HG03159 (cell line): ENCODE measurements at regions not wholly inside any gene's neighbourhood (a gene's known extent, or its start where the extent isn't known, plus 50 kb on each side); places are given as distances from the start of the nearest gene placed in this dataset.

Experiments
- ATAC-seq: cut with Tn5 transposase; IDR thresholded peaks from one replicate; pipeline ENCODE4 v1.9.1; 2021; ENCODE audit warnings: mild to moderate bottlenecking, moderate library complexity; ENCODE audit not compliant: unreplicated experiment

DNA sequence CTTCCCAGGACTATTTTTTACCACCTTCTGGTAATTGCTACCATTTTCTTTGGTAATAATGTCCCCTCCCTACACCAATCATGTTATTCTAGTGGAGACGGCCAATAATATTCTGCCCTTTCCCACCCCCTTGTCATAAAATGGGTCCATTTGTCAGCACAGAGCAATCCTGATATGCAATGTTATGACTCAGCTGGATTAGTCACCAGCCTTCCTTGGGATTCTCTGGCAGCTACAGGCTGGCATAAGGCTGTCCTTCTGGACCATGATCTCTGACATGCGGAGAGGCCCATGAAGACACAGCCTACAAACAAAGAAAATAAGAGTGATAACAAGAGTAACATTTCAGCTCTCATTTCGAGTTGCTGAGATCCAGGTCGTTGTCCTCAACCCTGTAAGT, 222.0 kb upstream of the CPNE8 start:
- ATAC-seq, result no peak

DNA sequence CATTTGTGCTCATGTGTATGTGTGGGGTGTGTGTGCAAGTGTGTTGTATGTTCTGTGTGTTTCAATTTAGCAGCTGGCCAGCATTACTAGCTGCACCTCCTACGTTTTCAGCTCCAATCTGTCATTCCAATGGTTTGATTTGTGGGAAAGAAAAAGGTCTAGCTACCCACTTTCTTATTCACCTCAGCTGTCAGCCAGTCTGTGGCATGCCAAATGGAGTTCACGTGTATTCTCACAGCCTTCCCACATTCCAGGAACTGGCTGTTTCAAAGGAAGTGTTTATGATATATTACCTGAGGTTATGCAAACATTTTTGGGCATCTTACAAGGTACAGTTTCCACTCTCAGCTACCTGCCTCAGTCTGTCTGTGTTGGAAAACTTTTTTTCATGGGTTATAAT, 220.2 kb upstream of the CPNE8 start:
- ATAC-seq, result no peak

DNA sequence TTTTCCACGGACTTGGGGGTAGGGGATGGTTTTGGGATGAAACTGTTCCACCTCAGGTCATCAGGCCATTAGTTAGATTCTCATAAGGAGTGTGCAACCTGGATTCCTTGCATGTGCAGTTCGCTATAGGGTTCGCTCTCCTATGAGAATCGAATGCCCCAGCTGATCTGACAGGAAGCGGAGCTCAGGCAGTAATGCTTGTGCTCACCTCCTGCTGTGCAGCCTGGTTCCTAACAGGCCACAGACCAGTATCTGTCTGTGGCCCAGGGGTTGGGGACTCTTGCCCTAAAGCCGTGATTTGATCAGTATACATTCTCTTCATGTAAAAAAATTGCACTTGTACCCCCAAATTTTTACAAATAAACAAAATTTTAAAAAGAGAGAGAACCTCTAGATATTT, 219.4 kb upstream of the CPNE8 start:
- ATAC-seq, result no peak

DNA sequence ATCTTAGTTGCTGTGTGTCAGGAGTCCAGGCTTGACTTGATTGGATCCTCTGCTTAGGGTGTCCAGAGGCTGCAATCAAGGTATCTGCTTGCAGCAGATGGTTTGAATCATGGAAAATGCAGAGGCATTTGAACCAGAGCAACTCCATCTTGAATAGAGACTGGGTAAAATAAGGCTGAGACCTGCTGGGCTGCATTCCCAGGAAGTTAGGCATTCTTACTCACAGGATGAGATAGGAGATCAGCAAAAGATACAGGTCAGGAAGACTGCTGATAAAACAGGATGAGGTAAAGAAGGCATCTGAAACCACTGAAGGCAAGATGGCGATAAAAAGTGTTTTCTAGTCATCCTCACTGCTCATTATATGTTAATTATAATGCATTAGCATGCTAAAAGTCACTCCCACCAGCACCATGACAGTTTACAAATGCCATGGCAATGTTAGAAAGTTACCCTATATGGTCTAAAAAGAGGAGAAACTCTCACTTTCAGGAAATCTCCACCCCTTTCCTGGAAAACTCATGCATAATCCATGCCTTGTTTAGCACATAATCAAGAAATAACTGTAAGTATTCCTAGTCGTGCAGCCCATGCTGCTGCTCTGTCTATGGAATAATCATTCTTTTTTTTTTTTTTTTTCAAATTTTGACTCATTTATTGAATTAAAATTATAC, 218.3 kb upstream of the CPNE8 start:
- ATAC-seq, result no peak

DNA sequence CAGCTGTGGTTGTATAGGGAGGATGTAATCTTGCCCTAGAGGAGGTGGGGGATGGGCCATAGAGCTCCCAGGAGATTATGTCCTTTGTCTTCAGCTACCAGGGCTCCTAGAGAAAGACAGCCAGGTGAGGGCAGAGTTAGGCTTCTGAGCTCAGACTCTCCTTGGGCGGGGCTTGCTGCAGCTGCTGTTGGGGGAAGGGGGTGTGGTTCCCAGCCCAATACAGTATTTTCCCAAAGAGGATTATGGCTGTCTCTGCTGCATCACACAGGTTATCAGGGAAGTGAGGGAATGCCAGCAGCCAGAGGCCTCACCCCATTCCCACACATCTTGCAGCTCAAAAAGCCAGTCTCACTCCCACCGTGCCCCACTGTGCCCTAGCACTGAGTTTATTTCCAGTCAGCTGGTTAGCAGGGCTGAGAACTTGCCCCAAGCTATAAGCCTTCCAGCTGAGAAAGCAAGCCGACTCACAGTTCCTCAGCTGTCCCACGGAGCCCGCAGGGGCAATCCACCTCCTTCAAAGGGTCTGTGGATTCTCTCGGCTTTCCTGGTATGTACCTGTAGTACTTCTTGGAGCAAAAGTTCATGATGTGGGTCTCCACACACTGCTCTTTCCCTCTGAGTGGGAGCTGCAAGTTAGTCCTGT, 217.3 kb upstream of the CPNE8 start:
- ATAC-seq, result no peak

DNA sequence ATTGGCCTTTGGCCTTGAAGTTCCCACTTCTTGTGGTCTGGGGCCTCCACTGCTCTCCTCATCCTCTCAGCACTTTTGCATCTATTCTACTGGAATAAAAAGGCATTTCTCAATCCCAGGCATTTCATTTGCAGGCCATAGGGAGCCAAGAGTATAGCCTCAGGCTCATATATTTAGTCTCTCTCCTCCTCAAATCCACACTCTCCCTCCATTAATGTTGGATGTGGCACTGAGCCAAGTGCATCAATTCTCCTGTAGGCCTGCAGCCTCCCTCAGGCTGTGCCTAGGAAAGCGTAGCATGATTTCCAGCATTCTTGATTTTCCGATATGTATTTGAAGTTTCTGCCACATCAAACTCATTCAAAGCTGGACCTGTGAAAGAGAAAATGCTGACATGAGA, 211.5 kb upstream of the CPNE8 start:
- ATAC-seq, result no peak

DNA sequence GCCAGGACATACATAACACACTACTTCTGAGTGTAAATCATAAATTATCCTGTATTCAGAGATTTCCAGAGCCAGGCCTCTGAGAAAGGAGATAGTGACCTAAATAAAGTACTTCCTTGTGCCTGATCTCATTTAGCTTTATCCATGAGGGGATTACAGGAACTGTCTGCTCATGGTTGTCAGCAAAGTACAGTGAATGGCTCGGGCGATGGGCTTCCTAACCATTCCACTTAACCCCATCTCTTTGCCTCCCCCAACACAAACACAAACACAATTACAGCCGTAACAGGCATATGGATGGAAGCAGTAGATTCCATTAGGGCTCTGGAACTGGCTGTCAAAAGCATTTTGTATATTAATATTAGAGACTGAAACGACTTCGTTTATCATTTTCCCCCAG, 206.7 kb upstream of the CPNE8 start:
- no peak for ATAC-seq

DNA sequence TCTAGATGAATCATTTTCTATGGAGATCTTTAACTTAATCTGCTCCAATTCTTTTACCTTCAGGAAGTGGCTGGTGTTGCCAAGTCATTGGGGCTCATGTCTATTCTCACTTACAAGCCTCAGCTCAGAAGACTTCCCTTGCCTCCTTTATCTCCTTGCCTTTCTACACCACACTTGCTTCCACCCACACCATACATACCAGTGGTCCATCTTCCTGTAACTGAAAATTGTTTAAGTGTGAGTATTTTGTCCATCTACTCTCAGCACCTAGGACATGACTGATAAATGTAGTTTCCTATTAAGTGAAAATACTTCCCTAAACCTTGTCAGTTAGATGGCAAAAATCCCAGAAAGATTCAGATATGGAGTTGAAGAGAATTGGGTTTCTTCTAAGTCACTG, 199.7 kb upstream of the CPNE8 start:
- no peak for ATAC-seq

DNA sequence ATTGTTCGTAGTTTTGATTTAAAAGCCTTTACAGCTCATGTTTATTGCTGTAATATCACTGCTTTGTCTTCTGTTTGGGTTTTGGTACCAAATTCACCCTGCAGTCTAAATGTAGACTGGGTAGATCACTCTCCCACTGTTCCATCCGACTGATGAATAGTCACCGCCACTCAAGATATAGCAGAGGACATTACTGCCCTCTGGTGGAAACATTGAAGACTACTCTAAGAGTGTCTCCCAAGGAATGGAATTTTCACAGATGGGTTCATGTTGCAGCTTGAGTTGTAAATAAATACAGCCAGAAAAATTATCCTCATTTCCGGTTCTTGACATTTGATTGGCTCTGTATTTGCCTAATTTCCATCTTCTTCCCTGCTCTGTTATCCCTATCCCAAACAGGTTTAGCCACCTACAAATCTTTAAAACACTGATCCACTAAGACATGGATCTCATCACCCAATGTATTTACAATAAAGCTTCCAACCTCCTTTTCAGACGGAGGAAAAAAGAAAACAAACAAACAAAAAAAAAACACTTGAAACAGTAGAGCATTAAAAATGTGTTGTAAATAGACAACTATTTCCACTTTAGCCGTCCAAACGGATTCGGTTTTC, 198.3 kb upstream of the CPNE8 start:
- peak; percentile 97 for ATAC-seq

DNA sequence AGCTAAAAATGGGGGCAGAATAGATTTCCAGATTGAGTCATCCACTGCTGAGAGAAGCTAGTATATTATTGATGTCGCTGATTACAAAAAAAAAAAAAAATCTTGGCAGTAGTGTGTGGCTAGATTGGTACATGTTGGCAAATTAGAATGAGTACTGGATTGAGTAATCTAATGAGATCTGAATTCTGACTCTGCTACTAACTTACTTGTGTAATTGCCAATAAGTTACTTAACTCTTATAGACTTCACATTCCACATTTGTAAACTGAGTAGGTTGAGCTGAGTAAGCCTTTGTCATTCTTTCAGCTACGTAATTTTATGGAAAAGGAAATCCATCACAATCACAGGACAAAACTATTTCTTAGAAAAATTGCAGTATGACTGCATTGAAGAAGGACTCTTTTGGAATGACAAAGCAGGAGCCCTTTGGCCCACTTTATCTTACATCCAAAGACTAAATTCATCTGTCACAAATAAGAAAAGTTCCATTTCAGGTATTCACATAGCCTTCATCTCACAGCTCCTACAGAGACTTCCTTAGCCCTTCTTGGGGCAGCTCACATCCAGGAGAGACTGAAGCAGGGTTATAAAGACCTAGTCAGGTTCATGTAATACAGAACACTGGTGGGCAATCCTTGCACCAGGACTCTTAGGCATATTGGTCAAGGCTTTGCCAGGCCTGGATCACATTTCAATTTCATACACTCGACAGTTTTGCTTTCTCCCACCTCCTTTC, 197.3 kb upstream of the CPNE8 start:
- no peak for ATAC-seq

DNA sequence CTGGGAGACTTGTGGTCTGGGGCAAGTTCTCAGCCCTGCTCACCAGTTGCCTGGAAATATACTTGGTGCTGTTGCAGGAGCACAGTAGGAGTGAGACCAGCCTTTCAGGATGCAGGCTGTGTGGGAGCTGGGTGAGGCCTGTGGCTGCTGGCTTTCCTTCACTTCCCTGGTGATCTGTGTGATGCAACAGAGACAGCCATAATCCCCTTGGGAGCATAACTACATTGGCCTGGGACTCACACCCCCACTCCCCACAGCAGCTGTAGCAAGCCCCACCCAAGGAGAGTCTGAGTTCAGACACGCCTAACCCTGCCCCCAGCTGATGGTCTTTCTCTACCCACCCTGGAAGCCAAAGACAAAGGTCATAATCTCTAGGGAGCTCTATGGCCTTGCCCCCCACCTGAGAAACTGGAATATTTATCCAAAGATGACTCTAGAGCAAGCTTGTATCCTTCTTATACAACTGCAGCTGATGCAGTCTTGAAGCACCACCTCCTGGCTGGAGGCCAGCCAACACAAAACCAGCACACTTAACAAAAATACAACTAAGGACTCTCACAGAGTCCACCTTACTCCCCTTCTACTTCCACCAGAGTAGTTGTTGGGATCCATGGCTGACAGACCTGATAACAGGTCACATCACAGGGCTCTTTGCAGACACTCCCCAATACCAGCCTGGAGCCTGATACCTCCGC, 190.4 kb upstream of the CPNE8 start:
- no peak for ATAC-seq

DNA sequence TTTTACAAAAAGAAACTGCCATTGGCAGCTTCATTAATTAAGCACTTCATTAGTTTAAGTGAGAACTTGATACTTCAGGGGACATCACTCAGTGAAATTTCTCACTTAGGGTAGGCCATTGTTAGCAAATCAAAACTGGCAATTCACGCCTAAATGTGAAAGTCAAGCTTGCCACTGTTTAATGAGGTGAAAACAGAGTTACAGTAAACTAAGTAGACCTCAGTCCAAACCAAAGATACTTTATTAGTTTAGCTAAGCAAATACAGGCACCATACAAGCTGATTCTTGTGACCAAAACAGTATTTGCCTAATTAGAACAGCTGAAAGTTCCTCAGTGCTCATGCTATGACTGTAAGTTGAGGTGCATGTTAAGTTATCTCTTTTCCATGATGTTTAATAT, 176.5 kb upstream of the CPNE8 start:
- no peak for ATAC-seq

DNA sequence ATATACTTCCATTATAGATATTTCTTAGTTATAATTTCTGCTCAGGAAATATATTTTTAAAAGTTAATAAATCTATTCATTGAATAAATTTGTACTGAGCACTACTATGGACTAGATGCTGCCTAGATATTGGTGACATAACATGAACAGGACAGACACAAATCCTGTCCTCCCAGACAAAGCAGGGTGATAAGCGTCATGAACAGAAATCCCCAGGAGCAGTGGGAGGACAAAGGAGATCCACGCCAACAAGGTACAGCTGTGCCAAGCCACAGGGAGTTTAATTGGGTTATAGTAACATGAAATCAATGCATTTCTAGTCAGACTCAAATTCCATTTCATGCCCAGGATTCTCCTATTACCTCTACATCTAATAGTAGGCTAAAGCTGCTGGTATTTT, 171.8 kb upstream of the CPNE8 start:
- ATAC-seq, result no peak

DNA sequence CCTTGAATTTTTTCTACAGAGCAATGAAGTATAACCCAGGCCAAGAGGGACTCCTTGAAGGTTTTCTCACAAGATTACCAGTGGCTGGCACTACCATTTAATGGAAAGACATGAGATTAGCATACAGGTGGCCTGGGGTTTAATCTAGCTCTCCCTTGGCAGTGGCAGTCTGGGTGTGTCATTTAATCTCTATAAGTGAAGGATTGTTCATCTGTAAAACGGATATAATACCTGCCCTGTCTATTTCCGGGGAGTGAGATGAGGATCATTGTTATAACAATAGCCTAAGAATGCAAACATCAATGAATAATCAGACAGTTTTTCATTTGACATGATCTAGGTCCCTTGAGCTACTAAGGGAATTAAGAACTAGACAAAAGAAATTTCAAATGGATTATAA, 168.7 kb upstream of the CPNE8 start:
- ATAC-seq, result no peak

DNA sequence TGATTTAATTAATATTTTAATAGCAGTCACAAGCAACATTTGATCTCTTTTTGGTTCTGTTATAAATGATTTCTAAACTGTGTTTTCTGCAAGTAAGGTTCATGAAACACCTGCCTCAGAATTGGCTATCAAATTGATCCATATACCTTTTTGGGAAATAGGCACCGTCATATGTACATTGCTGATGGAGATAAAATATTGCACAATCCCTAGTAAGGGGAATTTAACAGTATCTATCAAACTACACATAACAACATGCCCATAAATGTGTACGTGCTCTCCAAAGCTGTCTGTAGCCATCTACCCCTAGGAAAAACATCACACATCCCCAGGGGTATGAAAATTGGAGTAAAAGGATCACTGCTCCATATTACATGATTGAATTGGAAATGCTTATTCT, 167.3 kb upstream of the CPNE8 start:
- no peak for ATAC-seq

DNA sequence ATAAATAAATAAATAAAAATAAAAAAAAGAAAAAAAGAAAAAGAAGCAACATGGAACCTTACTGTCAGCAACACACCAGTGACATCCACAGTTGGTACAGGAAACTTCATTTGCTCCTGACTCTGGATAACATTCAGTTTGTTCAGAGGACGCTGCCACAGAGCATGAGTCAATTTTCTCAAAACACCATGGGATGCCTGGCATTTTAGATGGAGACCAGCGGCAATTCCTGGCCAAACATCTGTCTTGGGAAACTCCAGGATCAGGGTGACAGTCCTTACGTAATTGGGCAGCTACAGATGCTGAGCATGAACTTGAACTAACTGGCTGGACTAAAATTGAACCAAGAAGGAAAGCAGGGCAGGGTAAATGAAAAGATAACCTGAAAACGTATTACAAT, 166.2 kb upstream of the CPNE8 start:
- ATAC-seq, result no peak

DNA sequence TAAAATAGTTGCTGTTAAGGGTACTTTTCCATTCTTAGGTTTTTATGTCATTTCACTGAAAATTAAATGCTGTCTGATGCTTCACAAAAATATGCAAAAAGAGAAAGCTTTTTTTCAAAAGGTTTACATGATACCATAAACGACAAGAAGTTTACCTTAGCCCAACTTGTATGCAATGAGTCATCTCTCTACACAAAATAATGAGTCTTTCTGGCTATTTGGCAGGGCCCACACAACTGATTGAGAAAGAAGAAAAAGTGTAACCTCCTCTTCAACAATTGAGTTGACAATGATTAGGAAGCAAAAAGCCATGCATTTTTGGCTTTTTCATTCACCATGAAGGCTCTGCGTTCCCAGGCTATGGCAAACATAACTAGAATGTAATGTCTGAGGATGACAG, 165.4 kb upstream of the CPNE8 start:
- ATAC-seq, result no peak

DNA sequence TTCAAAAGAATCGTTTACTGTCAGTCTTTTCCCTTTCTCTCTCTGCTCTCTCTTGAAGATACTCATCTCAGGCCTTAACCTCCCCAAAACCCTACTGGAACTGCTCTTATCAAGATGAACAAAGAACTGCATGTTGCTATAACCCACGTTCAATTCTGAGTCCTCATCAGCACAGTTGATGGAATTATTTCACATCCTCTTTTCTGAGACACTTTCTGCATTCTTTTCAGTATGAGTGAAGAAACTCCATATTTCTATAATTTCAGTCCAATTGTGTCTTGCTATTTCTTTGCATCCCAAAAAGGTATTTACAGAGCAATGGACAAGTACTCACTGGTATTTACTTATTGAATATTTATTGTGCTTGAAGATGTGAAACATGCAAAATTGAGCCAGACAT, 160.1 kb upstream of the CPNE8 start:
- ATAC-seq, result no peak

DNA sequence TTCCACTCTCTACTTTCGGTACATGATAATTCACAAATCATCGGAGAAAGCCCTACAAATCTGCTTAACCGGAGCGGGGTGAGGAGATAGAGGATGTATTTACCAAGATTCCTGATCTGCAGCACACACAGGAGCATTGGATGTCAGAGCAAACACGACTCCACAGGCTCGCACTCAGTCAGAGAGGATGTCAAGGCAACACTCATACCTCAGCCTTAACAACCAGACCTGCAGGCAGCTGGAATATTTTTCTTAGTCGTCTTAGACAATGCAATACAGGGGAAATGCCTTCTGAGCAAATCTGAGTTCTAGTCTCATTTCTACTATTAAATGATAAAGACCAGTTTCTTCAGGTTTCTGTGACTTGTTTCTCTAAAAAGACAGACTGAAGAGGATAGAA, 159.3 kb upstream of the CPNE8 start:
- ATAC-seq, result no peak

DNA sequence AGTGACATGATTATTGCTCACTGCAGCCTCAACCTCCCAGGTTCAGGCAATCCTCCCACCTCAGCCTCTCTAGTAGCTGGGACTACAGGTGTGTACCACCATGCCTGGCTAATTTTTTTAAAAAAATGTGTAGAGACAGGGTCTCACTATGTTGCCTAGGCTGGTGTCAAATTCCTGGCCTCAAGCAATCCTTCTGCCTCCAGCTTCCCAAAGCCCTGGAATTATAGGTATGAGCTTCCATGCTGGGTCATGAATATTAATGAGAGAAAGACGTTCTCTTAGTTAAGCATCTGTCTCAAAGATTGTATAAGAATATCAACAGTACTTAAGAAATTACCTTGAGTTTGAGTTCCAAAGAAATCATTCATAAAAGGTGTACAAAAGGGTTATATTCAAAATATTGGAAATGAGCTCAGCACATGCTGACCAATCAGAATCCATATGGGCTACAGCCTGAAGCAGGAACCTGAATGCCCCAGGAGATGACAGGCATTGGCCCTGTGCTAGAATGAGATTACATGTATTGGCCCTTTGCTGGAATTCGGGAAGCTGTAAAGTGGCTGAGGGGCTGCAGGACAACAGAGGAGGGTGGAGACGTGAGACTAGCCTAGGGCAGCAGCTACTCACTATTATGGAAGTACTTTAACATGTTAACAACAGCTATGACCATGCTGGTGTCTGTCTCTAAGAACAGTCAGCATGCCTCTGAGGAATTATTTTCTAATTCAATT, 157.0 kb upstream of the CPNE8 start:
- no peak for ATAC-seq

DNA sequence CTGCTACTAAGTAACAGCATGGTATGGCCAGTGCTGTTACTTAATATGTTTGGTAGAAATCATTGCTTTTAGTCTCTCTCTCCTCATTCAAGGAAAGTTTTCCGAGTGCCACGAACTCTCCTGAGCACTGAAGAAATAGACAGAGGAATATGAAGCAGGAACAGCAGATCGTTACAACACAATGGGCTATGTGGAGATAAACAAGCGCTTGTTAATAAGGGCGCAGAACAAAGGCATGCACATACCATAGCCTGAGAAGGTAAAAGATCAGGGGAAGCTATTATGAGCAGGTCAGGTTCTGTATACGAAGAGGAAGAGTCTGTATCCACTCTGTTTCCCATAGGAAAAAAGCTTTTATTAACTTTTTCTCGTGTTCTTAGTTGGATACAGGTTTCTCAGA, 156.2 kb upstream of the CPNE8 start:
- ATAC-seq, result no peak
